IMR-90 (cell line): ENCODE measurements at regions not wholly inside any gene's neighbourhood (a gene's known extent, or its start where the extent isn't known, plus 50 kb on each side); places are given as distances from the start of the nearest gene placed in this dataset.

ENCODE experiments used
- ATAC-seq: fragments of 200-7000 bp; cut with Tn5 transposase; 2 replicates; pipeline ENCODE4 v1.9.1; 2020; ENCODE audit warnings: low read depth, mild to moderate bottlenecking, moderate library complexity
- BruUV-seq: library from RNA; stranded (reverse); fragments of 400-500 nt; replicated peaks from 2 replicates; lab custom pipeline; 2021; lab: Mats Ljungman, UMichigan
- CTCF ChIA-PET: fragments of 300-600 bp; formaldehyde crosslinking; extraction: SDS; loops from one replicate; lab custom pipeline; 2021; ENCODE audit warnings: antibody characterized with exemption; lab: Yijun Ruan, JAX
- POLR2A ChIA-PET: fragments of 300-600 bp; sonication (Branson Sonifier 250); formaldehyde crosslinking; loops from one replicate; lab custom pipeline; 2022; ENCODE audit warnings: antibody characterized with exemption; ENCODE audit not compliant: unreplicated experiment; lab: Charles Lee
- DNase-seq: peaks from one replicate; pipeline ENCODE4 v3.0.0; 2013
- H2AFZ ChIP-seq: replicated peaks from 2 replicates; pipeline ENCODE3; 2013; ENCODE audit warnings: low read length, mild to moderate bottlenecking; ENCODE audit not compliant: poor library complexity
- H2AK5ac ChIP-seq: 2 replicates; pipeline ENCODE4 v1.6.1; 2013; ENCODE audit warnings: low read depth, low read length, inconsistent platforms
- H2AK9ac ChIP-seq: replicated peaks from 2 replicates; pipeline ENCODE3; 2013; ENCODE audit warnings: mild to moderate bottlenecking, low read depth, low read length, moderate library complexity; ENCODE audit not compliant: poor library complexity
- H2BK120ac ChIP-seq: 2 replicates; pipeline ENCODE4 v1.6.1; 2013; ENCODE audit warnings: low read depth, low read length, inconsistent platforms
- H2BK15ac ChIP-seq: 3 replicates; pipeline ENCODE4 v1.6.1; 2013; ENCODE audit warnings: low read depth, low read length, inconsistent platforms
- H2BK20ac ChIP-seq: 2 replicates; pipeline ENCODE4 v1.6.1; 2013; ENCODE audit warnings: low read depth, mild to moderate bottlenecking, inconsistent platforms, low read length, moderate library complexity
- H2BK5ac ChIP-seq: 2 replicates; pipeline ENCODE4 v1.6.1; 2013; ENCODE audit warnings: mild to moderate bottlenecking, low read depth, low read length, inconsistent platforms; ENCODE audit not compliant: poor library complexity, severe bottlenecking
- H3K14ac ChIP-seq: replicated peaks from 2 replicates; pipeline ENCODE4 v1.6.1; 2013; ENCODE audit warnings: low read depth, low read length, inconsistent platforms
- H3K18ac ChIP-seq: 2 replicates; pipeline ENCODE4 v1.6.1; 2013; ENCODE audit warnings: low read depth, low read length, control low read depth
- H3K23ac ChIP-seq: 2 replicates; pipeline ENCODE4 v1.6.1; 2013; ENCODE audit warnings: low read depth, low read length, inconsistent platforms
- H3K27ac ChIP-seq: 2 replicates; pipeline ENCODE4 v1.5.1; 2013; ENCODE audit warnings: mild to moderate bottlenecking, control low read depth, low read length; ENCODE audit not compliant: insufficient read depth
- H3K27me3 ChIP-seq: 2 replicates; pipeline ENCODE4 v1.6.1; 2013; ENCODE audit warnings: low read length; ENCODE audit not compliant: control insufficient read depth, insufficient read depth
- H3K36me3 ChIP-seq: 2 replicates; pipeline ENCODE4 v1.6.1; 2013; ENCODE audit warnings: low read length, mixed read lengths; ENCODE audit not compliant: control insufficient read depth, insufficient read depth
- H3K4ac ChIP-seq: 2 replicates; pipeline ENCODE4 v1.6.1; 2013; ENCODE audit warnings: low read depth, low read length, inconsistent platforms
- H3K4me1 ChIP-seq: 2 replicates; pipeline ENCODE4 v1.6.1; 2013; ENCODE audit warnings: low read length, mixed read lengths; ENCODE audit not compliant: control insufficient read depth, insufficient read depth
- H3K4me2 ChIP-seq: 2 replicates; pipeline ENCODE4 v1.6.1; 2013; ENCODE audit warnings: low read depth, mild to moderate bottlenecking, control low read depth, low read length, moderate library complexity
- H3K4me3 ChIP-seq: 2 replicates; pipeline ENCODE4 v1.5.1; 2013; ENCODE audit warnings: low read depth, mild to moderate bottlenecking, control low read depth, low read length, moderate library complexity; ENCODE audit not compliant: insufficient read depth
- H3K56ac ChIP-seq: 2 replicates; pipeline ENCODE4 v1.6.1; 2013; ENCODE audit warnings: low read length, inconsistent platforms; ENCODE audit not compliant: insufficient read depth; ENCODE audit errors: extremely low read depth
- H3K79me1 ChIP-seq, 2 experiments: 2 replicates each; pipeline ENCODE4 v1.6.1; 2013; ENCODE audit warnings: low read length in 2 of 2, inconsistent platforms in 1 of 2, low read depth in 1 of 2
- H3K9ac ChIP-seq: 2 replicates; pipeline ENCODE4 v1.6.1; 2013; ENCODE audit warnings: low read depth, low read length, control low read depth
- H3K9me1 ChIP-seq: 2 replicates; pipeline ENCODE4 v1.6.1; 2013; ENCODE audit warnings: low read length, inconsistent platforms; ENCODE audit not compliant: insufficient read depth
- H3K9me3 ChIP-seq: 2 replicates; pipeline ENCODE4 v1.6.1; 2013; ENCODE audit warnings: low read length; ENCODE audit not compliant: control insufficient read depth, insufficient read depth
- H4K20me1 ChIP-seq: 2 replicates; pipeline ENCODE4 v1.6.1; 2013; ENCODE audit warnings: low read length, inconsistent platforms; ENCODE audit not compliant: insufficient read depth
- H4K5ac ChIP-seq: 2 replicates; pipeline ENCODE4 v1.6.1; 2013; ENCODE audit warnings: mild to moderate bottlenecking, low read depth, low read length, control low read depth
- H4K8ac ChIP-seq, 2 experiments: 2 replicates each; pipeline ENCODE4 v1.6.1; 2013; ENCODE audit warnings: low read depth in 2 of 2, low read length in 2 of 2, control low read depth in 1 of 2, inconsistent platforms in 1 of 2
- H4K91ac ChIP-seq: 2 replicates; pipeline ENCODE4 v1.6.1; 2013; ENCODE audit warnings: low read depth, low read length, inconsistent platforms; ENCODE audit not compliant: insufficient read depth
- BHLHE40 ChIP-seq: fragments of 150-350 bp; IDR thresholded peaks from 2 replicates; pipeline ENCODE4 v1.6.1; 2016; ENCODE audit warnings: mild to moderate bottlenecking, low read depth, low read length
- CEBPB ChIP-seq: IDR thresholded peaks from 2 replicates; pipeline ENCODE4 v1.6.1; 2012; ENCODE audit warnings: low read depth, low read length, improper control_type of control experiment
- CHD1 ChIP-seq: IDR thresholded peaks from 2 replicates; pipeline ENCODE4 v1.6.1; 2012; ENCODE audit warnings: low read depth, low read length, improper control_type of control experiment
- ELK1 ChIP-seq: fragments of 150-350 bp; IDR thresholded peaks from 2 replicates; pipeline ENCODE4 v1.6.1; 2016; ENCODE audit warnings: low read depth, mild to moderate bottlenecking, low read length, moderate library complexity, borderline replicate concordance
- NFE2L2 ChIP-seq: fragments of 150-350 bp; IDR thresholded peaks from 2 replicates; pipeline ENCODE4 v1.6.1; 2016; ENCODE audit warnings: low read depth, mild to moderate bottlenecking, low read length
- RAD21 ChIP-seq: IDR thresholded peaks from 2 replicates; pipeline ENCODE4 v1.6.1; 2012; ENCODE audit warnings: low read length, improper control_type of control experiment
- SMC3 ChIP-seq: fragments of 150-350 bp; IDR thresholded peaks from 2 replicates; pipeline ENCODE4 v1.6.1; 2016; ENCODE audit warnings: low read depth, mild to moderate bottlenecking, antibody characterized with exemption, low read length, moderate library complexity
- WGBS, 2 experiments: methylation state at CpG; one replicate each; pipeline versions ENCODE4 v1.1.5 to v1.1.7; 2013; ENCODE audit warnings: missing lambda C conversion rate in 2 of 2; ENCODE audit not compliant: insufficient read length in 1 of 2; ENCODE audit errors: extremely low coverage in 2 of 2; 5-methylcytosine and 5-hydroxymethylcytosine counted together
- dilution Hi-C: fragments of 300-500 bp; cut with HindIII; formaldehyde crosslinking; loops from one replicate; pipeline ENCODE4 v1.14.3; 2018; ENCODE audit warnings: low sequenced_read_pairs; ENCODE audit not compliant: unreplicated experiment
- in situ Hi-C: fragments of 300-500 bp; cut with MboI; formaldehyde crosslinking; loops from 3 replicates; pipeline ENCODE4 v1.14.3; 2019; ENCODE audit warnings: low sequenced_read_pairs, inconsistent platforms, mixed read lengths
- intact Hi-C: fragments of 100-400 bp; cut with micrococcal nuclease; formaldehyde crosslinking; loops from 2 replicates; pipeline ENCODE4 v1.10.0; 2022
- TF ChIP-seq, protein P1 (sequence below): fragments of 150-350 bp; IDR thresholded peaks from 2 replicates; pipeline ENCODE4 v1.6.1; 2017; ENCODE audit warnings: mild to moderate bottlenecking, antibody characterized with exemption, low read length, low read depth

- Histone ChIP-seq H2BK15ac (no peak overlapping the region), H2BK20ac (no peak overlapping the region), H3K56ac (no peak overlapping the region), H2AK5ac (no peak overlapping the region), H3K4me1 (no peaks in the 10 kb centered on the region), H3K36me3 (no peaks in the 10 kb centered on the region), H2BK120ac (no peak overlapping the region), H3K4ac (no peak overlapping the region), H3K4me3 (no peak overlapping the region), H4K20me1 (no peaks in the 10 kb centered on the region), H3K4me2 (no peak overlapping the region), H3K27me3 (no peaks in the 10 kb centered on the region), H3K27ac (no peak overlapping the region), H2AK9ac (no peak overlapping the region), H3K23ac (no peak overlapping the region), H3K9me3 (no peaks in the 10 kb centered on the region), H4K91ac (no peak overlapping the region), H3K18ac (no peak overlapping the region), H3K14ac (no peak overlapping the region), H3K9me1 (no peaks in the 10 kb centered on the region), H4K5ac (no peak overlapping the region), H3K9ac (no peak overlapping the region), H3K79me1 (no peaks in the 10 kb centered on the region), H2BK5ac (no peak overlapping the region), H2AFZ (no peak overlapping the region), H4K8ac (no peak overlapping the region)
- intact Hi-C loops: no loop called here
- ChIA-PET POLR2A (no interaction called here), CTCF (no interaction called here)
- DNase-seq (no peak), ATAC-seq (no peak)
- dilution Hi-C loops: no loop called here
- BruUV-seq: no TSS peak
- TF ChIP-seq CHD1 (no peak), SMC3 (no peak), ELK1 (no peak), BHLHE40 (no peak), NFE2L2 (no peak), RAD21 (no peak), CEBPB (no peak)
- TF ChIP-seq, protein P1, sequence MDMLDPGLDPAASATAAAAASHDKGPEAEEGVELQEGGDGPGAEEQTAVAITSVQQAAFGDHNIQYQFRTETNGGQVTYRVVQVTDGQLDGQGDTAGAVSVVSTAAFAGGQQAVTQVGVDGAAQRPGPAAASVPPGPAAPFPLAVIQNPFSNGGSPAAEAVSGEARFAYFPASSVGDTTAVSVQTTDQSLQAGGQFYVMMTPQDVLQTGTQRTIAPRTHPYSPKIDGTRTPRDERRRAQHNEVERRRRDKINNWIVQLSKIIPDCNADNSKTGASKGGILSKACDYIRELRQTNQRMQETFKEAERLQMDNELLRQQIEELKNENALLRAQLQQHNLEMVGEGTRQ: no peak
- in situ Hi-C loops: no loop called here
- WGBS, 2 experiments: no CpG with 5 or more reads among the region's 5 CpGs
These were observed 112.9 kb upstream of the CAV2 start for GRCh38 chr7:116386674-116387073.
